Endothelial cell (in vitro differentiated cells): ENCODE measurements at regions not wholly inside any gene's neighbourhood (a gene's known extent, or its start where the extent isn't known, plus 50 kb on each side); places are given as distances from the start of the nearest gene placed in this dataset.

Experiments used
- DNase-seq: peaks from one replicate; pipeline ENCODE4 v3.0.0; 2021; ENCODE audit warnings: low spot score
- H3K27ac Mint-ChIP-seq: one replicate; pipeline ENCODE4 v1.8.0; 2021; ENCODE audit warnings: mixed read lengths, inconsistent platforms; ENCODE audit not compliant: unreplicated experiment
- H3K27me3 Mint-ChIP-seq: one replicate; pipeline ENCODE4 v1.8.0; 2021; ENCODE audit warnings: mild to moderate bottlenecking, moderate library complexity, mixed read lengths, inconsistent platforms; ENCODE audit not compliant: unreplicated experiment
- H3K36me3 Mint-ChIP-seq: one replicate; pipeline ENCODE4 v1.8.0; 2021; ENCODE audit warnings: mild to moderate bottlenecking, low read depth, mixed read lengths, inconsistent platforms; ENCODE audit not compliant: unreplicated experiment
- H3K4me1 Mint-ChIP-seq: one replicate; pipeline ENCODE4 v1.8.0; 2021; ENCODE audit warnings: mild to moderate bottlenecking, mixed read lengths, inconsistent platforms; ENCODE audit not compliant: unreplicated experiment
- H3K4me3 Mint-ChIP-seq: one replicate; pipeline ENCODE4 v1.8.0; 2021; ENCODE audit warnings: mild to moderate bottlenecking, mixed read lengths, inconsistent platforms; ENCODE audit not compliant: unreplicated experiment
- H3K9me3 Mint-ChIP-seq: one replicate; pipeline ENCODE4 v1.8.0; 2021; ENCODE audit warnings: mixed read lengths, inconsistent platforms; ENCODE audit not compliant: unreplicated experiment
- TF ChIP-seq, protein P1 (sequence below): fragments of 200-600 bp; sonication (generic); IDR thresholded peaks from one replicate; pipeline ENCODE4 v1.5.0; 2021; ENCODE audit warnings: antibody characterized with exemption; ENCODE audit not compliant: unreplicated experiment

DNA sequence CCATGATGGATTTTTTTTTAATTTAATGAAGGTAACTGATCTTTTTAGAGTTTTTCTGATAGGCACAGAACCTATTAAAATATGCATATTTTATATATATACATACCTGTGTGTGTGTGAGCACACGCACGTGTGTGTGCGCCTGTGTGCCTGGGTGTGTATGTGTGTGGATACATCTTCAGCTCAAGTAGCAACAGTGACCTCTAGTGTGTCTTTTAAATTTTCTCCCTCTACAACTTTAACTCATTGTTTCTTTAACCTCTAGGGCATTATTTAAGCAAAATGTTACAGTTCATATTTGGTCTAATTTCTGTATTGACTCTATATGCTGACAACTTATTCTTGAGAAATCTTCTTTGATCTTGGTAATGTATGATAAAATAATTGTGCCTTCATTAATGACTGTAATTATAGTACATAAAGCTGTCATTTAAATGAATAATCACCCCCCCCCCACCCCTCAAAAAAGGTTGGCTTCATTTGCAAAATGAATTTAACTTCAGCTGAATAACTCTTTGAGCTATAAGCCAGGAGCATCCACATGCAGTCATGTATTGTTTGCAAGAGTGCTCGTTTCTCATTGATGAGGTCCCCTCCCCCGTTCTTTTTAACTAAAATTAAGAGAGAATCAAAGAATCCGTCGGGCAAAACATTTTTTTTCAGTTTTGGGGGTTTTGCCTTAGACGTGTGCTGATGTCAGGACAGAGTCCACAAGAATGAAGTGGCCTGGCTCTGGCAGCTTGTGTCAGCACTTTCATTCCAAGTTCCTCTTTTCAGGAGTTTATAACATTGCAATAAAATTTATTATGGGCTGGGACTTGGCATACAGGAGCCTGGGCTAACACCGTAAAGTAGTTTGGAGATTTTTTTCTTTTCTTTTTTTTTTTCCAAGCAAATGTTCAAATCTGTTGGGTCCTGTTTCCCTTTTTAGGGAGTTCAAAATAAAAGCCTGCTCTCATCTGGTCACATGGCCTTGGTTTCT, 80.0 kb downstream of the ETAA1 start:
- Mint-ChIP-seq H3K27ac (no peak overlapping the region), H3K27me3 (no peaks in the 10 kb centered on the region), H3K36me3 (peaks cover 6% of the 10 kb centered on the region), H3K9me3 (no peaks in the 10 kb centered on the region), H3K4me1 (peaks cover 2% of the 10 kb centered on the region), H3K4me3 (no peak overlapping the region)
- DNase-seq: no peak
- TF ChIP-seq, protein P1, sequence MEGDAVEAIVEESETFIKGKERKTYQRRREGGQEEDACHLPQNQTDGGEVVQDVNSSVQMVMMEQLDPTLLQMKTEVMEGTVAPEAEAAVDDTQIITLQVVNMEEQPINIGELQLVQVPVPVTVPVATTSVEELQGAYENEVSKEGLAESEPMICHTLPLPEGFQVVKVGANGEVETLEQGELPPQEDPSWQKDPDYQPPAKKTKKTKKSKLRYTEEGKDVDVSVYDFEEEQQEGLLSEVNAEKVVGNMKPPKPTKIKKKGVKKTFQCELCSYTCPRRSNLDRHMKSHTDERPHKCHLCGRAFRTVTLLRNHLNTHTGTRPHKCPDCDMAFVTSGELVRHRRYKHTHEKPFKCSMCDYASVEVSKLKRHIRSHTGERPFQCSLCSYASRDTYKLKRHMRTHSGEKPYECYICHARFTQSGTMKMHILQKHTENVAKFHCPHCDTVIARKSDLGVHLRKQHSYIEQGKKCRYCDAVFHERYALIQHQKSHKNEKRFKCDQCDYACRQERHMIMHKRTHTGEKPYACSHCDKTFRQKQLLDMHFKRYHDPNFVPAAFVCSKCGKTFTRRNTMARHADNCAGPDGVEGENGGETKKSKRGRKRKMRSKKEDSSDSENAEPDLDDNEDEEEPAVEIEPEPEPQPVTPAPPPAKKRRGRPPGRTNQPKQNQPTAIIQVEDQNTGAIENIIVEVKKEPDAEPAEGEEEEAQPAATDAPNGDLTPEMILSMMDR: no peak

DNA sequence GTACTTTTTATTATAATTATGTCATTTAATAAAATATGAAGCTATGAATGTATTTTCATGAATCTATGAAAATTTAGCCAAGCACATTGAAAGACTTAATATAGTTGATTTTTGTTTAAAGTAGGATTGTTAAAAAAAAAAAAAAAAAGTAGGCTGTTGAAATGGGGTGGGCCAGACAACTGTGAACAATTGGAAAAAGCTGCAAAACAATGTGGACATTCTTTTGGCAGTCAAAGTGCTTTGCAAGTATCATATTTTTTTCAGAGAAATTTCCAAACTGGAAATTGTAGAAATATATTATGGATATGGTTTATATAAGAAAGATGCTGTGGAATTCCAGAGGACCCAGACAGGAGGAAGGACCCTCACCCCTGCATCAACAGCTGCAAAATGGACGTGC, 82.1 kb downstream of the ETAA1 start:
- no peak overlapping the region for H3K4me3 Mint-ChIP-seq
- H3K27ac Mint-ChIP-seq: no peak overlapping the region
- H3K27me3 Mint-ChIP-seq: no peaks in the 10 kb centered on the region
- peaks cover 11% of the 10 kb centered on the region for H3K36me3 Mint-ChIP-seq
- TF ChIP-seq, protein P1: no peak
- H3K9me3 Mint-ChIP-seq: no peaks in the 10 kb centered on the region
- peaks cover 2% of the 10 kb centered on the region for H3K4me1 Mint-ChIP-seq
- no peak for DNase-seq

DNA sequence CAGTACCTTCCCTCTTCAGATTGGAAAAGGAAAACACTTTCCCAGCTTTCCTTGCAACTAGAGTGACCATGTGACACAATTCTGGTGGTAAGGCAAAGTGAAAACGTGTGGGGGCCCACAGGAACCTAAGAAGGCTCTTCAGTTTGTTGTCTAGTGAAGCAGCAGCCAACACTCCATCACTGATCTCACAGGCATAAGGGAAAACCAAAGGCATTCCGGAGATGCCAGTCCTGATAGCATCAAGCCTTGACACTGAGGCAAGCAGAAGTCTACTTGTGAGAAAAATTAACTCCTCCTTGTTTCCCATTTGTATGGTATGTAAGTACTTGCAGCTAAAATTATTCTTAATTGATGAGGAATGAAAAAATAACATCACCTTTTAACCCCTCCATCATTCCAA, 88.3 kb downstream of the ETAA1 start:
- no peak overlapping the region for H3K27ac Mint-ChIP-seq
- DNase-seq: no peak
- H3K4me3 Mint-ChIP-seq: no peak overlapping the region
- no peaks in the 10 kb centered on the region for H3K4me1 Mint-ChIP-seq
- TF ChIP-seq, protein P1: no peak
- H3K9me3 Mint-ChIP-seq: no peaks in the 10 kb centered on the region
- peaks cover 7% of the 10 kb centered on the region for H3K36me3 Mint-ChIP-seq
- H3K27me3 Mint-ChIP-seq: peaks cover 2% of the 10 kb centered on the region

DNA sequence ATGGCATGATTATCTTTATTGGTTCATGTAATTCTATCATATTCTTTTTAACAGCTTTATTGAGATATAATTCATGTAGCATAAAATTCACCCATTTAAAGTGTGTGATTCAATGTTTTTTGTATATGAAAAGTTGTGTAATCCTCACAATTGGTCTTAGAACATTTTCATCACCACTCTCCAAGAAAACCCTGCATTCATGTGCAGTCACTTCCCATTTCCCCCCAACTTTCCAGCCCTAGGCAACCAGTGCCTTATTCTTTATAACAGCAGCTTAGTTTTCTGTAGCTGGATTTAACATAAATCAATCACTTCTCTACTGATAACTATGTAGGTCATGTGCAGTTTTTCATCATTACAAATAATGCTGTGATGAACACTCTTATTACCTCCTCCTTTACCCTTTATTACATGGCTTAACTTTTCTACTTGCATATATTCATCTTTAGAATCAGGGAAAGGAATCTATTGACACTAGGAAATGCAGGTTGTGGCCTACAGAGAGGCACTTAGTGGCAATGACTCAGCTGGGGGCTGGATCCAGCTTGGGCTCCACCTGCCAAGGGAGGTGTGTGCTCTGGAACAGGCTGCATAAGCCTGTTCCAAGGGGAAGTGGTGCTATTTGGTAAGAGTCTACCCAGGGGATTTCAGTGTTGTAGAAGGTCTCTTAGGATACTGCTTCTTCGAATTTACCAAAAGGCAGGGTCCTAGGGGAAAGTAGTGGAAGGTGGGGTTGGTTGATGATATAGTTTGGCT, 89.1 kb downstream of the ETAA1 start:
- Mint-ChIP-seq H3K36me3 (peaks cover 7% of the 10 kb centered on the region), H3K4me3 (no peak overlapping the region), H3K4me1 (no peaks in the 10 kb centered on the region), H3K27ac (no peak overlapping the region), H3K27me3 (peaks cover 2% of the 10 kb centered on the region), H3K9me3 (no peaks in the 10 kb centered on the region)
- TF ChIP-seq, protein P1: no peak
- no peak for DNase-seq
